PC-3 (cell line): ENCODE measurements at regions not wholly inside any gene's neighbourhood (a gene's known extent, or its start where the extent isn't known, plus 50 kb on each side); places are given as distances from the start of the nearest gene placed in this dataset.

Experiments
- ATAC-seq: fragments of 200-7000 bp; cut with Tn5 transposase; 2 replicates; pipeline ENCODE4 v1.9.1; 2020; ENCODE audit warnings: mild to moderate bottlenecking, moderate library complexity
- BruUV-seq: library from RNA; stranded (reverse); fragments of 400-500 nt; replicated peaks from 2 replicates; lab custom pipeline; 2021; lab: Mats Ljungman, UMichigan
- CTCF ChIA-PET: fragments of 300-600 bp; sonication (Branson Sonifier 250); formaldehyde crosslinking; loops from one replicate; lab custom pipeline; 2022; ENCODE audit warnings: antibody characterized with exemption; lab: Charles Lee
- POLR2A ChIA-PET: fragments of 300-600 bp; sonication (Branson Sonifier 250); formaldehyde crosslinking; loops from one replicate; lab custom pipeline; 2022; ENCODE audit warnings: antibody characterized with exemption; ENCODE audit not compliant: unreplicated experiment; lab: Charles Lee
- DNase-seq: peaks from one replicate; pipeline ENCODE4 v3.0.0-alpha.2; 2015
- H2AFZ ChIP-seq: fragments of 300-600 bp; sonication (generic); 2 replicates; pipeline ENCODE4 v1.6.0; 2016; ENCODE audit warnings: antibody characterized with exemption, low read length
- H3F3A ChIP-seq: fragments of 300-600 bp; sonication (generic); one replicate; pipeline ENCODE4 v1.6.0; 2017; ENCODE audit warnings: antibody characterized with exemption, low read length, control low read depth, mild to moderate bottlenecking; ENCODE audit not compliant: unreplicated experiment
- H3K27ac ChIP-seq: fragments of 300-600 bp; sonication (generic); 2 replicates; pipeline ENCODE4 v1.5.1; 2016; ENCODE audit warnings: mild to moderate bottlenecking, low read length
- H3K27me3 ChIP-seq: fragments of 300-600 bp; sonication (generic); 2 replicates; pipeline ENCODE4 v1.6.1; 2016; ENCODE audit warnings: low read length, mixed read lengths
- H3K36me3 ChIP-seq: fragments of 300-600 bp; sonication (generic); 2 replicates; pipeline ENCODE4 v1.6.1; 2016; ENCODE audit warnings: low read depth, mixed run types, low read length, mixed read lengths
- H3K4me1 ChIP-seq: fragments of 300-600 bp; sonication (generic); 2 replicates; pipeline ENCODE4 v1.5.1; 2016; ENCODE audit warnings: low read length; ENCODE audit not compliant: insufficient read depth
- H3K4me2 ChIP-seq: fragments of 300-600 bp; sonication (generic); 2 replicates; pipeline ENCODE4 v1.6.0; 2016; ENCODE audit warnings: low read length
- H3K4me3 ChIP-seq: fragments of 300-600 bp; sonication (generic); 2 replicates; pipeline ENCODE4 v1.5.1; 2016; ENCODE audit warnings: mild to moderate bottlenecking, low read length, mixed read lengths
- H3K79me2 ChIP-seq: fragments of 300-600 bp; sonication (generic); 2 replicates; pipeline ENCODE4 v1.6.1; 2017; ENCODE audit warnings: low read length, mixed read lengths
- H3K9ac ChIP-seq: fragments of 300-600 bp; sonication (generic); 2 replicates; pipeline ENCODE4 v1.6.0; 2016; ENCODE audit warnings: mild to moderate bottlenecking, low read length
- H3K9me2 ChIP-seq: fragments of 300-600 bp; sonication (generic); replicated peaks from 2 replicates; pipeline ENCODE4 v1.6.1; 2016; ENCODE audit warnings: mixed run types, low read length, mixed read lengths
- H3K9me3 ChIP-seq: fragments of 300-600 bp; sonication (generic); 2 replicates; pipeline ENCODE4 v1.6.1; 2016; ENCODE audit warnings: low read length, mixed read lengths
- H4K20me1 ChIP-seq: fragments of 300-600 bp; sonication (generic); 2 replicates; pipeline ENCODE4 v1.6.1; 2016; ENCODE audit warnings: low read length, mixed read lengths
- CTCF ChIP-seq: fragments of 300-600 bp; sonication (generic); conservative IDR thresholded peaks from 2 replicates; pipeline ENCODE4 v1.5.1; 2017; ENCODE audit warnings: antibody characterized with exemption, low read depth, mild to moderate bottlenecking, low read length
- EZH2 ChIP-seq: fragments of 300-600 bp; sonication (generic); IDR thresholded peaks from one replicate; pipeline ENCODE4 v1.6.1; 2017; ENCODE audit warnings: antibody characterized with exemption, mild to moderate bottlenecking, low read length; ENCODE audit not compliant: unreplicated experiment
- EZH2phosphoT487 ChIP-seq: fragments of 300-600 bp; sonication (generic); IDR thresholded peaks from 2 replicates; pipeline ENCODE4 v1.6.1; 2018; ENCODE audit warnings: mild to moderate bottlenecking, antibody characterized with exemption, low read length, borderline replicate concordance
- intact Hi-C: fragments of 100-400 bp; cut with micrococcal nuclease; formaldehyde crosslinking; loops from 2 replicates; pipeline ENCODE4 v1.9.0; 2023

GRCh38 chr7:10759120-10759519 lies 214.6 kb upstream of the PHF14 start:
- H3K36me3 ChIP-seq = no peaks in the 10 kb centered on the region; the same call in 1 of the 2 replicates
- no TSS peak for BruUV-seq
- no peaks in the 10 kb centered on the region for H3F3A ChIP-seq
- H3K27ac ChIP-seq = no peak overlapping the region
- TF ChIP-seq CTCF (no peak), EZH2 (no peak), EZH2phosphoT487 (no peak)
- ATAC-seq = no peak
- no peak overlapping the region for H3K9ac ChIP-seq
- no peak overlapping the region for H3K4me3 ChIP-seq
- POLR2A ChIA-PET = no interaction called here
- no peaks in the 10 kb centered on the region for H4K20me1 ChIP-seq
- H3K4me1 ChIP-seq = no peaks in the 10 kb centered on the region
- H3K4me2 ChIP-seq = no peak overlapping the region
- no peak overlapping the region for H2AFZ ChIP-seq
- H3K79me2 ChIP-seq = no peaks in the 10 kb centered on the region
- intact Hi-C loops = no loop called here
- H3K9me2 ChIP-seq = no peaks in the 10 kb centered on the region
- peaks cover 21% of the 10 kb centered on the region for H3K9me3 ChIP-seq
- no peaks in the 10 kb centered on the region for H3K27me3 ChIP-seq
- DNase-seq = no peak
- CTCF ChIA-PET = no interaction called here

DNA sequence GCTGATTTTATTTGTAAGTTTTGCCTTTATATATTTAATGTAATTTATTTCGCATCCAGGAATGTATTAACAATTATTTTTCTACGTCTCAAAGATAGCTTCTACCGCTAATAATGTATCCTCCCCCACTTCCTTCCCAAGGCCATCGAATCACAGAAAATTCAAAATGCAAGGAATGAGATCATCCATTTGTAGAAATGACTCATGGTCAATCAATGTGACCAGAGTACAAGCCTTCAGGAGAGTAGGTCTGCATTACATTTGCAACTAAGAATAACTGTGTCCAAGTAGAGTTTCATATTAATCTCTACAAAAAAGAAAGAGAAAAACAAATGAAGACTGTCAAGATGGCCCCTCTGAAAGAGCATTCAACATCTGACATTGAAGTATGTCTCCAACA lies 205.9 kb upstream of the PHF14 start:
- H3K4me1 ChIP-seq = no peaks in the 10 kb centered on the region
- intact Hi-C loops = no loop called here
- no peaks in the 10 kb centered on the region for H3F3A ChIP-seq
- peaks cover 8% of the 10 kb centered on the region for H3K9me3 ChIP-seq
- H3K9ac ChIP-seq = no peak overlapping the region
- H3K27me3 ChIP-seq = no peaks in the 10 kb centered on the region
- H2AFZ ChIP-seq = no peak overlapping the region
- POLR2A ChIA-PET = no interaction called here
- no peak overlapping the region for H3K4me2 ChIP-seq
- TF ChIP-seq EZH2phosphoT487 = no peak
- TF ChIP-seq CTCF = no peak
- TF ChIP-seq EZH2 = no peak
- CTCF ChIA-PET = no interaction called here
- no peak overlapping the region for H3K27ac ChIP-seq
- no TSS peak for BruUV-seq
- H4K20me1 ChIP-seq = no peaks in the 10 kb centered on the region
- no peaks in the 10 kb centered on the region for H3K9me2 ChIP-seq
- no peaks in the 10 kb centered on the region for H3K36me3 ChIP-seq
- peak; percentile 13 for DNase-seq
- peak; percentile 49; the same call in 1 of the 2 replicates for ATAC-seq
- no peaks in the 10 kb centered on the region for H3K79me2 ChIP-seq
- no peak overlapping the region for H3K4me3 ChIP-seq

DNA sequence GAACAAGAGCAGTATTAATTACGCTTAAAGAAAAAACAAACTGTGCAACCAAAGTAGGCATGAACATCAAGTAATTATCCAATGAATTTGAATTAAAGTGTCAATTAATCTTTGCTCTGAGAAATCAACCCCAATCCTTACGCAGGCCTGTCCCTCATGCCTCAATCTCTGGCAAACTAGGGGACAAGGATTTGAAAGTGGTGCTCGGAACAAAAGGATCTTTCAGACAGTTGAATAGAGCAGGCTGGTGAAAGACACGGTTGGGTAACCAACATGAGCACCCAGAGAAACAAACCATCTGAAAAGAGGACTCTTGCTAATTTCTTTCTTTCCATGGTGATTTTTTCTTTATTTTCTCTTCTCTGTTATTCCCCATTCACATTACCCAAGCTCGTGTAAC lies 203.5 kb upstream of the PHF14 start:
- no peaks in the 10 kb centered on the region for H3K27me3 ChIP-seq
- CTCF ChIA-PET = no interaction called here
- H3K9me3 ChIP-seq = peaks cover 8% of the 10 kb centered on the region; the same call in 1 of the 2 replicates
- DNase-seq (no peak), ATAC-seq (no peak)
- no peak for TF ChIP-seq CTCF
- H3K9ac ChIP-seq = no peak overlapping the region
- no peaks in the 10 kb centered on the region for H3K9me2 ChIP-seq
- no peak overlapping the region for H3K27ac ChIP-seq
- POLR2A ChIA-PET = no interaction called here
- no peaks in the 10 kb centered on the region for H4K20me1 ChIP-seq
- no peaks in the 10 kb centered on the region for H3K4me1 ChIP-seq
- no peak overlapping the region for H3K4me2 ChIP-seq
- BruUV-seq = no TSS peak
- no peak overlapping the region for H2AFZ ChIP-seq
- no peak overlapping the region for H3K4me3 ChIP-seq
- H3F3A ChIP-seq = no peaks in the 10 kb centered on the region
- intact Hi-C loops = no loop called here
- no peaks in the 10 kb centered on the region for H3K79me2 ChIP-seq
- H3K36me3 ChIP-seq = no peaks in the 10 kb centered on the region
